ENCODE measurements at regions not wholly inside any gene's neighbourhood (a gene's known extent, or its start where the extent isn't known, plus 50 kb on each side); places are given as distances from the start of the nearest gene placed in this dataset.

GRCh38 chr4:111755571-111755970 lies 389.7 kb upstream of the FAM241A start:
- TF ChIP-seq CTCF (IDR thresholded peaks at IDR 0.05; ENCODE audit: borderline replicate concordance, extremely low read depth, low read length, poor library complexity, severe bottlenecking) (no peak), EZH2 (IDR thresholded peaks at IDR 0.05; ENCODE audit: borderline replicate concordance, low read depth, low read length, severe bottlenecking) (no peak)

Data from DND-41 (cell line).